EH (cell line): ENCODE measurements at regions not wholly inside any gene's neighbourhood (a gene's known extent, or its start where the extent isn't known, plus 50 kb on each side); places are given as distances from the start of the nearest gene placed in this dataset.
A peak's percentile ranks its signal among the peaks of the same experiment; 100 is the strongest.

Experiments used
- DNase-seq: peaks from one replicate; pipeline ENCODE4 v3.0.0-alpha.2; 2015; ENCODE audit warnings: low read depth

- DNase-seq, result peak; percentile 97
Measured at GRCh38 chr20:50379049-50379990, 130.9 kb upstream of the PTPN1 start.

DNA sequence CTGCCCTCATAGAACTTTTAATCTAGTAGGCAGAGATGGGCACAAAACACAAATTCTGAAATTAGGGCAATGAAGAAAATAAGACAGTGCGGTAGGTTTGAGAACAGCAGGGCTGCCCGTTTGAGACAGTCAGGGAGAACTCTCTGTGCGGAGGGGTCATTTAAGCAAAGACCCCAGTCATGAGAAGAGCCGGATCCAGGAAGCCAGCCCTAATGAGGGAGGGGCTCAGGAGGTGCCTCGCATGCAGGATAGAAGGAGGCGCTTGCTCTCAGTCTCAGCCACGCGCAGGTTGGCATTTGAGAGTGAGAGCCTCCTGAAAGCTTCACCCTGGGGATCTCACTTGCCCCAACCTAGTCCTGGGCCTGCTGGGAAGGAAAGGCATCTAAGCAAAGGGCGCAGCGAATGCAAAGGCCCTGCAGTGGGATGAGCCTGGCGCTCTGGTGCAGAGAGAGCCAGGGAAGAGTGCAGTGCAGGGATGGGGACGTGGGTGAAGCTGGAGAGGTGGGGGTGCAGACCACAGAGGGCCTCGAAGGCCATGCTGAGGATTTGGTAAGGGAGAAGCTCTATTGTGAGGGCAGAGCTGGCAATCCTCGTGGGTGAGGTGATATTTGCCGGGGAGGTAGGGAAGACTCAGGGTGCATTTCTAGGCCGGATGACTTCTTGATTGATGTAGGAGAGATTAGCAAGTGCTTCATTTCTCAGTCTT lies 130.0 kb upstream of the PTPN1 start:
- DNase-seq, result no peak

DNA sequence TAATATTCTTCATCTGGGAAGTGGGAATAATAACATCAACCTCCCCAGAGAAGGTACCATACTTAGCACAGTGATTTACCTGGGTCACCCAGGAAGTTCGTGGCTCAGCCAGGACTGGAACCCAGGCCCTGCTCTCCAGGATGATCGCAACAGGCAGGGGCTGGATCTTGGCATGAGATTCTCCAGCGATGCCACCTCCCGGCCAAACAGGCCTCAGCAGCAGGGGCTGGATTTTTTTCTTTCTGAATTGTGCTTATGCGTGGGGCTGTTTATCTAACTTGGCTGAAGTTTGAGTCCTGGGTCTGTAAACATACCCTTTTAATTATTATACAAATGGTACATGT lies 129.5 kb upstream of the PTPN1 start:
- peak; percentile 55 for DNase-seq

GRCh38 chr20:50381075-50381732 lies 129.0 kb upstream of the PTPN1 start:
- no peak for DNase-seq

DNA sequence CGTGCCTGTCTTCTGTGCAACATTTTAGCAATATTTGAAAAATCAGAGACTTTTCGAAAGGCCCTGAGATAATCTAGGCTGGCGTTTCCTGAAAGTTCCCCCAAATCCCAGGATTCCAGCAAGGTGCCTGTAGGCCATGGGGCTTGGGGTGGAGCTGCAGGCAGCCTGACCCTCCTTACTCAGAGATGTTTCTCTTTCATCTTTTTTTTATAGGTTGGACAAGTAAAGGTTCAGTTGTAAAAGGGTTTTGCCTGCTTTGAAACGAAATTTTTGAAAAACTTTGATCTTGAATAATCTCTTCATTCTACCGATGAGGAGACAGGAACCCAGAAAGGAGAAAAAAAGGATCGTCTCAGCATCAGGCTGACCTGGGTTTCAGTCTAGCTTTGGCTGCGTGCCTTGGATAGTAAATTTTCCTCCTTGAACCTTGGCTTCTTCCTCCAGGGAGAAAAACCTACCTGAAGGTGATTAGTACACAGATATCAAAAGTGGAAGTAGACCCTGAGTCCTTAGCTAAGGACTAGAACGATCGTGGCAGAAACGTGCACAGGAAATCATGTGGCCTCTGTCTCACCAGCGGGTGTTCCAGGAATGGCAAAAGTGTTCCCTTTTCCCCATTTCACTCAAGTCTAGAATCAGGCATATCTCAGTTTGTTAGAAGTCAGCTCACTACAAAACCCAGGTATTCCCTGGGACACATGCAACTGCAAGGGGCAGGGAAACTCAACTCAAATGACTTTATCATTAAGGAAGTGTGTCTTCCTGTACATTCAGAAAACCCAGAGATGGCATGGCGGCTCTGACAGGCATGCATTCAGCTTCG lies 128.2 kb upstream of the PTPN1 start:
- DNase-seq, result no peak

DNA sequence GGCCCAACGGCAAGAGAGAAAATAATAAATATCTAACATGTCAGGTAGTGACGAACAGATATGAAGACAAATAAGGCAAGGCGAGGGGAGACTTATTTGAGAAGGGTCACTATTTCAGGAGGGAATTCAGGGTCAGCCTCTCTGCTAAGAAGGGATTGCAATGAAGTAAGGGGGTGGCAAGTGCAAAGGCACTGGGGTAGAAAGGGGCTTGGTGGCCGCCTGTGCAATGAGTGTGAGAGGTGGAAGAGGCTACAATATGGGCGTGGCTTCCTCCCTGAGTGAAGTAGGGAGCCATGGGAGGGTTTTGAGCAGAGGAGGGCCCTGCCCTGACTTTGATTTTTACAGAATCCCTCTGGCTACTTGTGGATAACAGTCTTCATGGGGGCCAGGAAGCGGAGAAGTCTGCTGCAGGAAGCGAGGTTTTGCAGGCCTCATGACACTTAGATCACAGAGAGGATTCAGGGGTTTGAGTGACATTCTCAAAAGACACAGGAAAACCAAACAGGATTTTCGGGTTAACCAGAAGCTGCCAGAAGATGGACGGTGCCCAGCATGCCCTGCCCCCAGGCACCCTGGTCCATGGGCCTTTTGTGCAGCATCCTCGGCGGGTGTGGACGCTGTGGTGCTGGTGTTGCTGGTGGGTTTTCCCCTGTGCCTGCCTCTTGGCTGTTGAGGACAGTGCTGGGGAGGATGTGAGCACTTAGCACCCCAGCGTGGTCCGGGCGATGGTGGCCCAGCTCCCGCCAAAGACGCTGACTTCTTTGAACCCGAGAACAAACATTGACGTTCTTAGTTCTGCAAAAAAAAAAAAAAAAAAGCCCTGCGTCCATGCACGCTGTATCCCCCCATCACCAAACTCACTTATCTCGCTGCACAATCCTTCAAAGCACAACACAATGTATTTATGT lies 124.2 kb upstream of the PTPN1 start:
- no peak for DNase-seq

- no peak for DNase-seq
Measured at GRCh38 chr20:50386641-50386960, 123.6 kb upstream of the PTPN1 start.

GRCh38 chr20:50387218-50387995 lies 122.8 kb upstream of the PTPN1 start:
- no peak for DNase-seq

DNA sequence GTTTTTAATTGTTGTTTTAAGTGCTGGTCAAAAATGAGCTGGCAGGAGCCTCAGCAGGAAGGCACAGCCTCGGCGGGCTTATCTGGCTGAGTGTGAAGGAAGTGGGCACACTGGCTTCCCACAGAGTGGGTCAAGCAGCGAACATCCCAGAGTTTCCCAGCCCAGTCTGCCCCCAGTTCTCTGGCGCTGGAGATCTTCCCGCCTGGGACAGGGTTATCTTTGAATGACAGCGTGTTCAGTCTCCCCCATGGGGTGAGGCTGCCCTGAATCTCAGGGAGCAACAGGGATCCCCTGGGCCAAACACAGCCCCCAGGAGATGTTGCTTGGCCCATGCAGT lies 122.2 kb upstream of the PTPN1 start:
- peak; percentile 23 for DNase-seq

GRCh38 chr20:50388733-50389437 lies 121.3 kb upstream of the PTPN1 start:
- DNase-seq, result no peak

GRCh38 chr20:50389438-50389807 lies 120.8 kb upstream of the PTPN1 start:
- DNase-seq, result no peak

- DNase-seq, result no peak
Measured at GRCh38 chr20:50389808-50390684, 120.1 kb upstream of the PTPN1 start.

DNA sequence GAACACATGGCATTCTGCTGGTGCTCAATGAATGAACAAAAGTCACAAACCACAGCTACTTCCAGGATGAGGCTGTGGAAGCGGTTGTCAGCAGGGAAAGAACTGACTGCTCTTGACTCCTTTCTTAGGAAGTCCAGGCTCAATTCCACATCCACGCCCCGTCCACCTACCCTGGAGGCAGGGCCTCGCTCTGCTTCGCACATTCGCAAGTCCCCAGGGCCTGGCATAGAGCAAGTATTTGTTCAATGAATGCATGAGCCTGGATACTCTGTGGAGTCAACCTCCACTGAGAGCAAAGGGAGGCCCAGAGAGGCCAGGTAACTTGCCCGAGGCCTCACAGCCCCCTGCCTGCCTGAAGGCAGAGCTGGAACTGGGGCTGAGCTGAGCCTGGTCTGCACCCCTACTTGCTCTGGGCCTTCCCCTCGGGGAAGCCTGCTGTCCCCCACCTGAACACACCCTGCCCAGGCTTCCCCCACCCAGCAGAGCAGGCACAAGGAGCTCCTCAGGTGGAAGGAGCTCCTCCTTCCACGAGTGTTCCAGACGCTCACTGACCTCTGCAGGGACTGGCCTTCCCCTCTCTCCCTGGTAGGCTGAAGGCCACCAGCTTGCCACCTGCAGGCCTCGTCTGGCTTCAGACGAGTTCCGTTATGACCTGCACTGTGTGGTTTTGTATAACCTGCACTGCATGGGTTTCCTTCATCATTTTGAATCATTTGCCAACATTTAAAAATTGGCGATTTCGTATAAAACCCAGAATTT lies 119.3 kb upstream of the PTPN1 start:
- no peak for DNase-seq

- no peak for DNase-seq
Measured at GRCh38 chr20:50391444-50392137, 118.6 kb upstream of the PTPN1 start.

DNA sequence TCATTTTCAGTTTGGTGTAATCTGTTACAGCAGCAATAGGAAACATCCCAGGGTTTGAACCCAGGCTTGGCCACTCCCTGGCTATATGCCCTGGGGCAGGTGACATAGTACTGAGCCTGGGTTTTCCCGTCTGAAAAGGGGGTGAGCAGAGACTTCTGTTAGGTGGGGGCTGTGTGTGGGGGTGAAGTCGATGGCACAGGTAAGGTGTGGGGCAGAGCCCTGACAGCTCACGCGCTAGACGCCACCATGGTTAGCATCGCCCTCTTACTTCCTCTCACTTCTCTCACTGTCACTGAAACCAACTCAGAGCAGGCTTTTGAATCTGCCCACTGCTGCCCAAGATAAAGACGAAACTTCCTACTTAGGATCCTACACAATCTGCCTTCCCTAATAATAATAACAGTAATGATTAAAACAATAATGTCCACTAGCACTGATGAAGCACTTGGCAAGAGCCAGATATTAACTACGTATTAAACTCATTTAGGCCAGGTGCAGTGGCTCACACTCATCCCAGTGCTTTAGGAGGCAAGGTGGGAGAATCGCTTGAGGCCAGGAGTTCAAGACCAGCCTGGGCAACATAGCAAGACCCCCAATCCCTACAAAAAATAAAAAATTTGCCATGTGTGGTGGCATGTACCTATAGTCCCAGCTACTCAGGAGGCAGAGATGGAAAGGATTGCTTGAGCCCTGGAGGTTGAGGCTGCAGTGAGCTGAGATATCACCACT lies 117.9 kb upstream of the PTPN1 start:
- no peak for DNase-seq

- no peak for DNase-seq
Measured at GRCh38 chr20:50393242-50393641, 116.9 kb upstream of the PTPN1 start.
